LNCaP clone FGC (cell line): ENCODE measurements at regions not wholly inside any gene's neighbourhood (a gene's known extent, or its start where the extent isn't known, plus 50 kb on each side); places are given as distances from the start of the nearest gene placed in this dataset.

Source experiments
- DNase-seq: peaks from one replicate; pipeline ENCODE4 v3.0.0-alpha.2; 2011; ENCODE audit warnings: low read depth
- H3K4me3 ChIP-seq: 2 replicates; pipeline ENCODE4 v1.5.1; 2011; ENCODE audit warnings: mild to moderate bottlenecking, low read depth, low read length, control low read depth
- TF ChIP-seq, protein P1 (sequence below): IDR thresholded peaks from 2 replicates; pipeline ENCODE4 v1.5.1; 2012; ENCODE audit warnings: mild to moderate bottlenecking; ENCODE audit not compliant: control insufficient read depth, insufficient read depth; ENCODE audit errors: extremely low read depth

DNA sequence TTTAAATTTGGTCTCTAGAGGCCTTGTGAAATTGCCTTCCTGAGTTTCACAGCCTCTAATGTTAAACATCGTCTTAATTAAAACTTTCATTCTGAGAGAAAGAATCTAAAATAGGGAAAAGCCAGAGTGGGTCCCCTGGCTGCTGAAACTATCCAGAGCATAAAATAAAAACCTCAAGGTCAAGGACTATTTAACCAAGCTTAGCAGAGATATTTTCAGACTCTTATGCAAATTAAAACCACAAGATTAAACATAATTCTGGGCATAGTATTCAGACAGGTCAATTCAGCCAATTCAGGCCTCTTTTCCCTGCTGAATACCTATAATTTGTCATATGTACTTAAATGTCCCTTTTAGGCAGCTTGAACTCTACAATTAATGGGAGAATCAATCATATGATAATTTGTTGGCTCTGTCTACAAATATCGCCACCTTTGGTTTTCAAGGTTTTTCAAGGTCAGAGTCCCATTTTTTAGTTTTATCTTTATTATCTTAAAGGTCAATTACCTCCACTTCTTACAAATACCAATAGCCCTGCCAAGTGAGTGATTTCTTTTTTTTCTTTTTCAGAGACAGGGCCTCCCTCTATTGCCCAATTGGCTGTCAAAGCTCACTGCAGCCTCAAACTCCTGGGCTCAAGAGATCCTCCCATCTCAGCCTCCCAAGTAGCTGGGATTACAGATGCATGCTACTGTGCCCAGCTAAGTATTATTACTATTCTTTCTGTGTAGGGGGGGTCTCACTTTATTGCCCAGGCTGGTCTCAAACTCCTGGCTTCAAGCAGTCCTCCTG lies 257.1 kb downstream of the PHLDA1 start:
- TF ChIP-seq, protein P1, sequence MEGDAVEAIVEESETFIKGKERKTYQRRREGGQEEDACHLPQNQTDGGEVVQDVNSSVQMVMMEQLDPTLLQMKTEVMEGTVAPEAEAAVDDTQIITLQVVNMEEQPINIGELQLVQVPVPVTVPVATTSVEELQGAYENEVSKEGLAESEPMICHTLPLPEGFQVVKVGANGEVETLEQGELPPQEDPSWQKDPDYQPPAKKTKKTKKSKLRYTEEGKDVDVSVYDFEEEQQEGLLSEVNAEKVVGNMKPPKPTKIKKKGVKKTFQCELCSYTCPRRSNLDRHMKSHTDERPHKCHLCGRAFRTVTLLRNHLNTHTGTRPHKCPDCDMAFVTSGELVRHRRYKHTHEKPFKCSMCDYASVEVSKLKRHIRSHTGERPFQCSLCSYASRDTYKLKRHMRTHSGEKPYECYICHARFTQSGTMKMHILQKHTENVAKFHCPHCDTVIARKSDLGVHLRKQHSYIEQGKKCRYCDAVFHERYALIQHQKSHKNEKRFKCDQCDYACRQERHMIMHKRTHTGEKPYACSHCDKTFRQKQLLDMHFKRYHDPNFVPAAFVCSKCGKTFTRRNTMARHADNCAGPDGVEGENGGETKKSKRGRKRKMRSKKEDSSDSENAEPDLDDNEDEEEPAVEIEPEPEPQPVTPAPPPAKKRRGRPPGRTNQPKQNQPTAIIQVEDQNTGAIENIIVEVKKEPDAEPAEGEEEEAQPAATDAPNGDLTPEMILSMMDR, result no peak
- H3K4me3 ChIP-seq, result no peak overlapping the region
- no peak for DNase-seq

DNA sequence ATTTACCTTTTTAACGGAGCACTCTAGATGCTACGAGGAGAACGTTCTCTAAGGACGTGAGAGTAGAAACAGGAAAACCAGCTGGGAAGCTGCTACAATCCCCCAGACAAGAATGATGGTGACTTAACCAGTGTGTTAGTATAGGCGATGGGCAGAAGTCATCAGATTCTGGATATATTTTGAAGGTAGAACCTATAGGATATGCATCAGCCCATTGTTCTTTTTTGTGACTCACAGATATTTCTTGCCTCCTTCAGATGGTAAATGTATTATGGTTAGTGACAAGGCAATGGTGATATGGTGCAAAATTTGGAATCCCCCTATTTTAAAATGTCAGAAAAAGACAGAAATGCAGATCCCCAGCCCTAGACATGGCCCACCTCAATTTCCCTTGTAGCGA lies 258.2 kb downstream of the PHLDA1 start:
- H3K4me3 ChIP-seq, result no peak overlapping the region
- TF ChIP-seq, protein P1, result no peak
- no peak for DNase-seq

DNA sequence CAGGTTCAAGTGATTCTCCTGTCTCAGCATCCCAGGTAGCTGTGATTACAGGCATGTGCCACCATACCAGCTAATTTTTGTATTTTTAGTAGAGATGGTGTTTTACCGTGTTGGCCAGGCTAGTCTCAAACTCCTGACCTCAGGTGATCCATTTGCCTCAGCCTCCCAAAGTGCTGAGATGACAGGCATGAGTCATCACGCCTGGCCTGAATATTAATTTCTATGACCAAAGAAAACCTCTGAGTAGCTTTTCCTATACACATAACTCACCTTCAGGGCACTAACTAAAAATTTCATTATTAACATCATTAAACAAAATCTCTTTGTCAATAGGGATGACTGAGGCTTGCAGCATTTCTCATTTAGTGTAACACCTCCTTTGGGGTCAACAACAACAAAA lies 259.6 kb upstream of the KRR1 start:
- no peak for DNase-seq
- TF ChIP-seq, protein P1, result no peak

DNA sequence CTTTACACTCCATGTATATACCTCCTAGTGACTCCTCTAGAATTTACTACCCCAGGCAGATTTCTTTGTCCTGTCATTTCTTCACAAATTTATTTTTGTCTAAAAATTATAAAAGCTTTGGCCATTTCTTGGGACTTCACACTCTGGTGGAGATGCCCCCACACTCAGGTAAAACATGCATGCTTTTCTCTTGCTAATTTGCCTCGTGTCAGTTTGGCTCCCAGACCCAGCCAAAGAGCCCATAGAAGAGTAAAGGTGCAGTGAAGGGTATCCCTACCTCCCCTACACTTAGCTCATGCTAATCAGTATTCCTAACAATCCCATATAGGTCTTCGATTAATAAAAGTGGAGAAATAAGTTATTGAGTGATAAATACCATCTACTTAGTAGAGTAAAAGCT lies 256.5 kb upstream of the KRR1 start:
- TF ChIP-seq, protein P1, result no peak
- DNase-seq, result no peak
- H3K4me3 ChIP-seq, result no peak overlapping the region

More for the DNA sequence above, 259.6 kb upstream of the KRR1 start:
- H3K4me3 ChIP-seq, result no peak overlapping the region

DNA sequence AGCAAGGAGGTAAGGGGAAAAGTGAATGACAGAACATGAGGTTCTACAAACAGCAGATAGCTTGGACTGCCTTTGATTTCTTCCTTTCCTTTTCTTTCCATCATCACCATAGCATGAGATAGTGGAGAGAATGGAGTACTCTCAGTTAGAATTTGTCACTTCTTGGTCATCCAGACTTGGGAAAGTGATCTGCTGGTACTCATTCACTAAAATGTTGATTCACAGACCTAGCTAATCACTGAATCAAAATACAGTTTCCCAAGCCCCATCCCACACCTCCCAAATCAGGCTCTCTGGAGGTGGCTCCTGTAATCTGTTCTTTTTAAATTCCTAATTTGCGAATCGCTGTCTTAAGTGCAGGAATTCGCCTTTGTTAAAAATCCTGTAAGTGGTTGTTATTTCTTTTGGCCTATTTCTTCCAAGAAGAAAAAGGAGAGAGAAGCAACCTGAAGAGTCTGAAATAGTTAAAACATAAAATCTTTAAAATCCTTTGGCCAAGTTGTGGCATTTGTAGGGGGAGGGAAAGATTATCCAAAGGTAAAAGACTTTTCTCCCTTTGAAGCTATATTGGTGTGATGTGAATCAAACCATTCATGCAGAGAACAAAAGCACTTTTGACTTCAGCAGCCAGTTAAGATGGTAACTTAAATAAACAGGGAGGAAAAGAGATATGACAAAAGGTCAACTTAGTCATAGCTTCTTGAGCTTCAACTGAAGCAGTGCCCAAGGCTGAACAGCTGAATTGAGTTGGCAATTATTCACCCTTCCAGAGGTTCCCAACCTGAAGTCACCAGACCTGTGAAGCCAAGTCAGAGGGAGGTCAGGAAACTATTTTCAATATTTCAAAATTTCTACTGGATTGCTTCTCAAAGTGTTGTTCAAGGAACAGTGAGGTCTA lies 255.1 kb upstream of the KRR1 start:
- no peak for DNase-seq
- no peak overlapping the region for H3K4me3 ChIP-seq
- TF ChIP-seq, protein P1, result no peak

DNA sequence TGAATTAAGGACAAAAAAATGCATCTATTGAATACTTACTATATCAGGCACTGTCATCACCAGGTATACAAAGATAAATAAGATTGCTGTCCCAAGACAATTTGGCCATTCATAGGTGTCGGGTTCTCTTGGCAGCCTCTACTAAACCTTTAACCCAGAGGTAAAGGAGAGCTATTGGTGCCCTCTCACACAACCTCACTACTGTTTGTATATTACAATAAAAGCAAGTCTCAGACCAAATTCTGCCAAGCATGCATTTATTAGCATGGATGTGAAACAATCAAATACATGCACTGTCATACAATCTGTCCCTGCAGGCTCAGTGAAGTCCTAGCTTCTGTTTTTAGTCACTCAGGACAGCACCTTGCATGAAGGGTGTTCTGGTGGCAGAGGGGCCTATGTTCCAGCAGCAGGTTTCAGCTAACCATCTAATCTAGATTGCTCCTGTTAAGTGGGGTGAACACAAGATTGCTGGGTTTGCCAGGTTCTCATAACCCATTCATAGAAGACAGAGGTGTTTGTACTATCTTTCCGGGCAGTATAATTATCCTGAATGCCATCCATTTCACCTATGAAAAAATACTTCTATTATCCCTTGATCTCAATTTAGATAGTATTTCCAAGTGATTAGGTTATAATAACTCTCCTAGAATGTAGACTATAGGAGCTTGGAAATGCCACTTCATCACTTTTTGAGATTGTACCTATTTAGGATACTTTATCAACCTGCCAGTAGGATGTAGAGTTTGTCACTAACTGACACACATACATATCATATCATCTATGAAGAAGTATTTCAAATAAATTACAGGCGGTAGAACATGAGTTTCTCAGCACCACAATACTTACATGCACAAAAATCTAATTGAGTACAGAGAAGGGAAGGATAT lies 254.0 kb upstream of the KRR1 start:
- no peak for DNase-seq
- TF ChIP-seq, protein P1, result no peak
- H3K4me3 ChIP-seq, result no peak overlapping the region
